ENCODE measurements at regions not wholly inside any gene's neighbourhood (a gene's known extent, or its start where the extent isn't known, plus 50 kb on each side); places are given as distances from the start of the nearest gene placed in this dataset.

DNA sequence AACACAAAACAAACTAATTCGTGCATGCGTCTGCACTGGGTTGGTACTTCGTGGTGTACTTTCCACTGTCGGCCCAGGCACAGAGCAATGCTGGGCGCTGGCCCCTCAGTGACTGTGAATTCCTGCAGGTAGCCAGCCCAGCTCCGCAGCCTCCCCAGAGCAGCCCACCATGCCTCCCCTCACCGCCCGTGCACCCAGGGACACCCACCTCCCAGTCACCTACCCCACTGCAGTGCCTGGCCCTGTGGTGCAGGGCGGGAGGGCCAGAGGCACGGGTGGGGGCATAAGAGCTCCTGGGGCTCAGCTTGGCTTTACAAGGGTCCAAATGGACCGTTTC lies 93.1 kb upstream of the ZNF507 start:
- H2BK15ac ChIP-seq (ENCODE audit: low read depth, low read length) = no peak overlapping the region
- dilution Hi-C loops (cut with HindIII; ENCODE audit: low sequenced_read_pairs, unreplicated experiment) (no loop called here), in situ Hi-C loops (cut with MboI; ENCODE audit: low sequenced_read_pairs) (no loop called here), intact Hi-C loops (cut with micrococcal nuclease) (no loop called here)
- no peak overlapping the region for H4K91ac ChIP-seq (ENCODE audit: insufficient read depth, low read depth, low read length)
- no peaks in the 10 kb centered on the region for H4K20me1 ChIP-seq (ENCODE audit: insufficient read depth, low read length)
- H3K4me2 ChIP-seq (ENCODE audit: low read depth, low read length) = no peak overlapping the region
- no peak overlapping the region for H3K4ac ChIP-seq (ENCODE audit: low read depth, low read length)
- ATAC-seq (ENCODE audit: low read depth) = no peak
- no peak overlapping the region for H2BK5ac ChIP-seq (ENCODE audit: low read depth, low read length, poor library complexity, severe bottlenecking)
- H2BK120ac ChIP-seq (ENCODE audit: low read depth, low read length) = no peak overlapping the region
- H3K4me3 ChIP-seq (ENCODE audit: insufficient read depth, low read depth, low read length) = no peak overlapping the region
- POLR2A ChIA-PET (ENCODE audit: unreplicated experiment) = no interaction called here
- no peaks in the 10 kb centered on the region for H3K4me1 ChIP-seq (ENCODE audit: control insufficient read depth, insufficient read depth, low read length)
- no peaks in the 10 kb centered on the region for H3K9me1 ChIP-seq (ENCODE audit: insufficient read depth, low read length)
- CTCF ChIA-PET = no interaction called here
- H3K14ac ChIP-seq (replicated peaks; ENCODE audit: low read depth, low read length) = no peak overlapping the region
- no peak overlapping the region for H2AK5ac ChIP-seq (ENCODE audit: low read depth, low read length)
- 93% methylated on average over 2 of the region's 11 CpGs; no CpG with 5 or more reads in 1 of the 2 experiments for WGBS, 2 experiments (ENCODE audit: extremely low coverage in 2 of 2, insufficient read length in 1 of 2)
- no peak for DNase-seq
- no peaks in the 10 kb centered on the region for H3K36me3 ChIP-seq (ENCODE audit: control insufficient read depth, insufficient read depth, low read length)
- H4K8ac ChIP-seq (ENCODE audit: low read depth in 2 of 2, low read length in 2 of 2) = no peak overlapping the region
- no peak overlapping the region for H3K23ac ChIP-seq (ENCODE audit: low read depth, low read length)
- no peaks in the 10 kb centered on the region for H3K27me3 ChIP-seq (ENCODE audit: control insufficient read depth, insufficient read depth, low read length)
- H2AFZ ChIP-seq (replicated peaks; ENCODE audit: low read length, poor library complexity) = no peak overlapping the region
- H3K9ac ChIP-seq (ENCODE audit: low read depth, low read length) = no peak overlapping the region
- BruUV-seq (replicated peaks) = no TSS peak
- H2AK9ac ChIP-seq (replicated peaks; ENCODE audit: low read depth, low read length, poor library complexity) = no peak overlapping the region
- H3K27ac ChIP-seq (ENCODE audit: insufficient read depth, low read length) = no peak overlapping the region
- H3K56ac ChIP-seq (ENCODE audit: extremely low read depth, insufficient read depth, low read length) = no peak overlapping the region
- no peak overlapping the region for H3K18ac ChIP-seq (ENCODE audit: low read depth, low read length)
- no peak overlapping the region for H4K5ac ChIP-seq (ENCODE audit: low read depth, low read length)
- no peak for TF ChIP-seq POLR2A (IDR thresholded peaks at IDR 0.05; ENCODE audit: low read depth, low read length)
- TF ChIP-seq, protein P1, sequence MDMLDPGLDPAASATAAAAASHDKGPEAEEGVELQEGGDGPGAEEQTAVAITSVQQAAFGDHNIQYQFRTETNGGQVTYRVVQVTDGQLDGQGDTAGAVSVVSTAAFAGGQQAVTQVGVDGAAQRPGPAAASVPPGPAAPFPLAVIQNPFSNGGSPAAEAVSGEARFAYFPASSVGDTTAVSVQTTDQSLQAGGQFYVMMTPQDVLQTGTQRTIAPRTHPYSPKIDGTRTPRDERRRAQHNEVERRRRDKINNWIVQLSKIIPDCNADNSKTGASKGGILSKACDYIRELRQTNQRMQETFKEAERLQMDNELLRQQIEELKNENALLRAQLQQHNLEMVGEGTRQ (IDR thresholded peaks at IDR 0.05; ENCODE audit: low read depth, low read length) = no peak
- TF ChIP-seq RFX5 (IDR thresholded peaks at IDR 0.05; ENCODE audit: low read depth, low read length) = no peak
- TF ChIP-seq, protein P2, sequence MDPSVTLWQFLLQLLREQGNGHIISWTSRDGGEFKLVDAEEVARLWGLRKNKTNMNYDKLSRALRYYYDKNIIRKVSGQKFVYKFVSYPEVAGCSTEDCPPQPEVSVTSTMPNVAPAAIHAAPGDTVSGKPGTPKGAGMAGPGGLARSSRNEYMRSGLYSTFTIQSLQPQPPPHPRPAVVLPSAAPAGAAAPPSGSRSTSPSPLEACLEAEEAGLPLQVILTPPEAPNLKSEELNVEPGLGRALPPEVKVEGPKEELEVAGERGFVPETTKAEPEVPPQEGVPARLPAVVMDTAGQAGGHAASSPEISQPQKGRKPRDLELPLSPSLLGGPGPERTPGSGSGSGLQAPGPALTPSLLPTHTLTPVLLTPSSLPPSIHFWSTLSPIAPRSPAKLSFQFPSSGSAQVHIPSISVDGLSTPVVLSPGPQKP (IDR thresholded peaks at IDR 0.05; ENCODE audit: borderline replicate concordance, low read depth, low read length) = no peak
- no peak for TF ChIP-seq RAD21 (IDR thresholded peaks at IDR 0.05; ENCODE audit: low read length)
- TF ChIP-seq RCOR1 (IDR thresholded peaks at IDR 0.05; ENCODE audit: insufficient replicate concordance, low read length) = no peak
- TF ChIP-seq BHLHE40 (IDR thresholded peaks at IDR 0.05; ENCODE audit: low read depth, low read length) = no peak
- TF ChIP-seq CTCF (conservative IDR thresholded peaks at IDR 0.05; ENCODE audit: low read depth, low read length) = no peak
- no peak overlapping the region for H2BK20ac ChIP-seq (ENCODE audit: low read depth, low read length)
- H3K9me3 ChIP-seq (ENCODE audit: control insufficient read depth, insufficient read depth, low read length) = no peaks in the 10 kb centered on the region
- no peaks in the 10 kb centered on the region for H3K79me1 ChIP-seq (ENCODE audit: low read depth in 1 of 2, low read length in 2 of 2)

Data from IMR-90 (cell line).